Caco-2 (cell line): ENCODE measurements at regions not wholly inside any gene's neighbourhood (a gene's known extent, or its start where the extent isn't known, plus 50 kb on each side); places are given as distances from the start of the nearest gene placed in this dataset.

Source experiments
- BruUV-seq: library from RNA; stranded (reverse); fragments of 400-500 nt; replicated peaks from 2 replicates; lab custom pipeline; 2021; lab: Mats Ljungman, UMichigan
- CTCF ChIA-PET: fragments of 300-600 bp; sonication (Branson Sonifier 250); formaldehyde crosslinking; loops from one replicate; lab custom pipeline; 2022; ENCODE audit warnings: antibody characterized with exemption; lab: Charles Lee
- POLR2A ChIA-PET: fragments of 300-600 bp; sonication (Branson Sonifier 250); formaldehyde crosslinking; loops from one replicate; lab custom pipeline; 2022; ENCODE audit warnings: antibody characterized with exemption; lab: Charles Lee
- DNase-seq, 2 experiments: peaks; one replicate each; pipeline versions ENCODE4 v3.0.0 to v3.0.0-alpha.2; 2020 to 2022
- H3K27me3 ChIP-seq: replicated peaks from 2 replicates; pipeline ENCODE4 v1.6.0; 2011; ENCODE audit warnings: low read length; ENCODE audit not compliant: control insufficient read depth, insufficient read depth
- H3K36me3 ChIP-seq: 2 replicates; pipeline ENCODE4 v1.5.1; 2011; ENCODE audit warnings: low read length; ENCODE audit not compliant: control insufficient read depth, insufficient read depth
- H3K4me1 ChIP-seq: fragments of 250-450 bp; sonication (Bioruptor Pico); 2 replicates; pipeline ENCODE4 v1.5.1; 2020; ENCODE audit warnings: mild to moderate bottlenecking
- H3K4me3 ChIP-seq: 2 replicates; pipeline ENCODE4 v1.5.1; 2011; ENCODE audit warnings: low read depth, mild to moderate bottlenecking, control low read depth, low read length
- H3K9me3 ChIP-seq: fragments of 250-450 bp; sonication (Bioruptor Pico); 2 replicates; pipeline ENCODE4 v1.5.1; 2020; ENCODE audit warnings: mild to moderate bottlenecking, moderate library complexity
- H3K27ac Mint-ChIP-seq: one replicate; pipeline ENCODE4 v1.8.0; 2022; ENCODE audit warnings: mixed read lengths; ENCODE audit not compliant: unreplicated experiment
- H3K27me3 Mint-ChIP-seq: one replicate; pipeline ENCODE4 v1.8.0; 2022; ENCODE audit warnings: mixed read lengths; ENCODE audit not compliant: insufficient read depth, unreplicated experiment
- H3K36me3 Mint-ChIP-seq: one replicate; pipeline ENCODE4 v1.8.0; 2022; ENCODE audit warnings: mild to moderate bottlenecking, mixed read lengths; ENCODE audit not compliant: insufficient read depth, unreplicated experiment
- H3K4me1 Mint-ChIP-seq: one replicate; pipeline ENCODE4 v1.8.0; 2022; ENCODE audit warnings: low read depth, mixed read lengths; ENCODE audit not compliant: unreplicated experiment
- H3K4me3 Mint-ChIP-seq: one replicate; pipeline ENCODE4 v1.8.0; 2022; ENCODE audit warnings: mild to moderate bottlenecking, moderate library complexity, mixed read lengths; ENCODE audit not compliant: unreplicated experiment
- H3K9me3 Mint-ChIP-seq: one replicate; pipeline ENCODE4 v1.8.0; 2022; ENCODE audit warnings: mixed read lengths; ENCODE audit not compliant: unreplicated experiment
- intact Hi-C: fragments of 100-400 bp; cut with micrococcal nuclease; formaldehyde crosslinking; loops from one replicate; pipeline ENCODE4 v1.10.0; 2022; ENCODE audit not compliant: unreplicated experiment
- TF ChIP-seq, protein P1 (sequence below), 2 experiments: fragments of 200-600 bp in 1 of 2; IDR thresholded peaks; 1 replicate in 1 of 2; 2 replicates in 1 of 2; pipeline versions ENCODE4 v1.5.1 to v1.8.0; 2011 to 2022; ENCODE audit warnings: antibody characterized with exemption in 1 of 2, control low read depth in 1 of 2, inconsistent platforms in 1 of 2, low read depth in 1 of 2, low read length in 1 of 2, mild to moderate bottlenecking in 1 of 2, moderate library complexity in 1 of 2; ENCODE audit not compliant: insufficient read depth in 1 of 2, severe bottlenecking in 1 of 2, unreplicated experiment in 1 of 2

DNA sequence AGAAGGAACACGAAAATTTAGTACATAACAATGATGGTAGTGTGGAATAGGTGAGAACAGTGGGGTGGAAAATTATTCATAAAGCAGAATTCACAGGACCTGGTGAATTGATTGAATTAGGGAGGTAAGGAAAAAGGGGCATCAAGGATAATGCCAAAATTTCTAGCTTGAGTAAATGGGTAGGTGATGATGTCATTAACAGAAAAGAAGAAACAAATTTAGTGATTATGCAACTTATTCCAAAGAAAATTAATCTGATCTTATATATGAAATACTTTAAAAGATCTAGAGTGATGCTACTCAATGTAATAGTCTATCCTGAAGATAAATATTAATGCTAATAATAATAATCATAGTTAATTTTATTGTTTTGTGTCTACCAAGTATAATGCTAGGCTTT, 544.6 kb upstream of the LMCD1 start:
- Histone ChIP-seq H3K4me1 (no peaks in the 10 kb centered on the region), H3K4me3 (no peak overlapping the region), H3K9me3 (no peaks in the 10 kb centered on the region), H3K27me3 (no peaks in the 10 kb centered on the region), H3K36me3 (no peaks in the 10 kb centered on the region)
- Mint-ChIP-seq H3K27me3 (peaks cover 11% of the 10 kb centered on the region), H3K4me1 (no peaks in the 10 kb centered on the region), H3K4me3 (no peak overlapping the region), H3K36me3 (no peaks in the 10 kb centered on the region), H3K9me3 (no peaks in the 10 kb centered on the region), H3K27ac (no peak overlapping the region)
- ChIA-PET CTCF (no interaction called here), POLR2A (no interaction called here)
- no TSS peak for BruUV-seq
- DNase-seq: no peak
- intact Hi-C loops: no loop called here
- TF ChIP-seq, protein P1, sequence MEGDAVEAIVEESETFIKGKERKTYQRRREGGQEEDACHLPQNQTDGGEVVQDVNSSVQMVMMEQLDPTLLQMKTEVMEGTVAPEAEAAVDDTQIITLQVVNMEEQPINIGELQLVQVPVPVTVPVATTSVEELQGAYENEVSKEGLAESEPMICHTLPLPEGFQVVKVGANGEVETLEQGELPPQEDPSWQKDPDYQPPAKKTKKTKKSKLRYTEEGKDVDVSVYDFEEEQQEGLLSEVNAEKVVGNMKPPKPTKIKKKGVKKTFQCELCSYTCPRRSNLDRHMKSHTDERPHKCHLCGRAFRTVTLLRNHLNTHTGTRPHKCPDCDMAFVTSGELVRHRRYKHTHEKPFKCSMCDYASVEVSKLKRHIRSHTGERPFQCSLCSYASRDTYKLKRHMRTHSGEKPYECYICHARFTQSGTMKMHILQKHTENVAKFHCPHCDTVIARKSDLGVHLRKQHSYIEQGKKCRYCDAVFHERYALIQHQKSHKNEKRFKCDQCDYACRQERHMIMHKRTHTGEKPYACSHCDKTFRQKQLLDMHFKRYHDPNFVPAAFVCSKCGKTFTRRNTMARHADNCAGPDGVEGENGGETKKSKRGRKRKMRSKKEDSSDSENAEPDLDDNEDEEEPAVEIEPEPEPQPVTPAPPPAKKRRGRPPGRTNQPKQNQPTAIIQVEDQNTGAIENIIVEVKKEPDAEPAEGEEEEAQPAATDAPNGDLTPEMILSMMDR (IDR thresholded peaks at IDR 0.05; ENCODE audit: insufficient read depth in 1 of 2, low read depth in 1 of 2, low read length in 1 of 2, severe bottlenecking in 1 of 2, unreplicated experiment in 1 of 2): no peak

DNA sequence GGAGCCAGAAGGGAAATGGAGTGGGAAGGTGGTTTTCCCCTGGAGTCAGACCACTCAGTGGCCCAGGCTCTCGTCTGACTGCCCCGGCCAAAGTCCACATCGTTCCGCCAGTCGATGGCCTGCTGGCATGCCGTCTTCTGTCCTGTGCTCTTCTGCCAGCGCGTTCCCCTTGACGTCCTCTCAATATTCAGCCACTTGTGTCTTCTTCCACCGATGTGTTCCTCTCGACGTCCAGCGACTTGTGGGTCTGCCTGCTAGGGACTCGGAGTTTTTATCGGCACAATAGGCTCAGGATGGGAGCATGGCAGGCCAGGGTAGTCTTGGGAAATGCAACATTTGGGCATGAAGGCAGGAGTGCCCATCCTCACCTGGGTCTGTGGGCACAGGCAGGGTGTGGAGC, 542.5 kb upstream of the LMCD1 start:
- Histone ChIP-seq H3K4me3 (no peak overlapping the region), H3K9me3 (no peaks in the 10 kb centered on the region)
- POLR2A ChIA-PET: no interaction called here

DNA sequence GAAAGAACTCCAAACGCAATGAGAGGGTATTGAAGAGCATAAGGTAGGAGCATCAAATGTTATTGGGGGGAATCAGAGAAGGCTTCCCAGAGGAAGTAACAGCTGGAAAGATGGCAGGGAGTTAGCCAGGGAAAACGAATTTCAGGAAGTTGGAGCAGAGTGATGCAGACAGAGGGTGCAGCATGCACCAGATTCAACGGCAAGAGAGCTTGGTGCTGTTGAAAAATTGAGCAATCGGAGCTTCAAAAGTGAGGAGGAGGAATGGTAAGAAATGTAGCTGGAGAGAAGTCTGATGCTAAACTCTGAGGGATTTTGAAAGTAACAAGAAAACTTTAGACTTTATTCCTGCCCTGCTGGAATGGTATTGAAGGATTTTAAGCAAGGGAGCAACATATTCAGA, 541.0 kb upstream of the LMCD1 start:
- BruUV-seq: no TSS peak
- no peaks in the 10 kb centered on the region for H3K9me3 Mint-ChIP-seq
- CTCF ChIA-PET: no interaction called here
- intact Hi-C loops: no loop called here
- no peaks in the 10 kb centered on the region for H3K36me3 ChIP-seq
- no peaks in the 10 kb centered on the region for H3K9me3 ChIP-seq
- H3K36me3 Mint-ChIP-seq: no peaks in the 10 kb centered on the region
- H3K27ac Mint-ChIP-seq: no peak overlapping the region
- DNase-seq: no peak
- no peaks in the 10 kb centered on the region for H3K4me1 ChIP-seq
- TF ChIP-seq, protein P1 (IDR thresholded peaks at IDR 0.05; ENCODE audit: insufficient read depth in 1 of 2, low read depth in 1 of 2, low read length in 1 of 2, severe bottlenecking in 1 of 2, unreplicated experiment in 1 of 2): no peak
- H3K27me3 Mint-ChIP-seq: peaks cover 14% of the 10 kb centered on the region
- no peaks in the 10 kb centered on the region for H3K4me1 Mint-ChIP-seq
- H3K4me3 Mint-ChIP-seq: no peak overlapping the region
- H3K27me3 ChIP-seq: no peaks in the 10 kb centered on the region
- POLR2A ChIA-PET: no interaction called here
- no peak overlapping the region for H3K4me3 ChIP-seq

More for the DNA sequence above, 542.5 kb upstream of the LMCD1 start:
- Mint-ChIP-seq H3K27me3 (peaks cover 11% of the 10 kb centered on the region), H3K9me3 (no peaks in the 10 kb centered on the region), H3K36me3 (no peaks in the 10 kb centered on the region), H3K4me3 (no peak overlapping the region), H3K27ac (no peak overlapping the region), H3K4me1 (no peaks in the 10 kb centered on the region)
- Histone ChIP-seq H3K27me3 (no peaks in the 10 kb centered on the region), H3K36me3 (no peaks in the 10 kb centered on the region), H3K4me1 (no peaks in the 10 kb centered on the region)
- TF ChIP-seq, protein P1 (IDR thresholded peaks at IDR 0.05; ENCODE audit: insufficient read depth in 1 of 2, low read depth in 1 of 2, low read length in 1 of 2, severe bottlenecking in 1 of 2, unreplicated experiment in 1 of 2): no peak
- CTCF ChIA-PET: no interaction called here
- DNase-seq: no peak
- no TSS peak for BruUV-seq
- intact Hi-C loops: no loop called here
